ENCODE measurements at regions not wholly inside any gene's neighbourhood (a gene's known extent, or its start where the extent isn't known, plus 50 kb on each side); places are given as distances from the start of the nearest gene placed in this dataset.
"Not testable (repeated sequence)": the region's sequence is repeated elsewhere in the genome, so short reads cannot be mapped to it uniquely, and the experiment has no call there.

DNA sequence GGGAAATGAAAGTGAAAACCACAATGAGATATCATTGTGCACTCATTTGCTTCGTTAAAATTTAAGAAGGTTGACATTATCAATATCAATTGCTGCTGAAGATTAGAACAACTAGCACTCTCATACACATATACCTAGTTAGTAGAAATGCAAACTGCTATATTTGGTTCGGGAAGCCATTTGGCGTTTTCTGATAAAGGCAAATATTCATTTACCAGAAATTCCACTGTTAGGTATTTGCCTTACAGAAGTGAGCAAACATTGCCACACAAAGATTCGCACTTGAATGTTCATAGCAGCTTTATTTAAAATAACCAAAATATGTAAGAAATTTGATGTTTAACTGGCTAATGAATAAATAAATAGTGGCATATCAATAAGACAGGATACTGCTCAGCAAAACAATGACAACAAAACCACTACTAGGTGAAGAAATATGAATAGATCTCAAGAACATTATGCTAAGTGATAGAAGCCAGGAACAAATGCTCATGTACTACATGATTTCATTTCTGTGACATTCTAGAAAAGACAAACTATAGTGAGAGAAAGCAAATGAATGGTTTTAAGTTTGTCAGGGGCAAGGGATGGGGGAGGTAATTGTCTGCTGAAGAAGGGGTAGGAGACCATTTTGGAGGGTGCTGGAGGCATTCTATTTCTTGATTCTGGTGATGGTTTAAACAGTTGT is 387.8 kb downstream of the PTH2R start:
- no peak for DNase-seq (ENCODE audit: low read depth)
- H3K4me3 ChIP-seq (replicated peaks; ENCODE audit: low read depth, low read length), result no peak overlapping the region
- TF ChIP-seq, protein P1, sequence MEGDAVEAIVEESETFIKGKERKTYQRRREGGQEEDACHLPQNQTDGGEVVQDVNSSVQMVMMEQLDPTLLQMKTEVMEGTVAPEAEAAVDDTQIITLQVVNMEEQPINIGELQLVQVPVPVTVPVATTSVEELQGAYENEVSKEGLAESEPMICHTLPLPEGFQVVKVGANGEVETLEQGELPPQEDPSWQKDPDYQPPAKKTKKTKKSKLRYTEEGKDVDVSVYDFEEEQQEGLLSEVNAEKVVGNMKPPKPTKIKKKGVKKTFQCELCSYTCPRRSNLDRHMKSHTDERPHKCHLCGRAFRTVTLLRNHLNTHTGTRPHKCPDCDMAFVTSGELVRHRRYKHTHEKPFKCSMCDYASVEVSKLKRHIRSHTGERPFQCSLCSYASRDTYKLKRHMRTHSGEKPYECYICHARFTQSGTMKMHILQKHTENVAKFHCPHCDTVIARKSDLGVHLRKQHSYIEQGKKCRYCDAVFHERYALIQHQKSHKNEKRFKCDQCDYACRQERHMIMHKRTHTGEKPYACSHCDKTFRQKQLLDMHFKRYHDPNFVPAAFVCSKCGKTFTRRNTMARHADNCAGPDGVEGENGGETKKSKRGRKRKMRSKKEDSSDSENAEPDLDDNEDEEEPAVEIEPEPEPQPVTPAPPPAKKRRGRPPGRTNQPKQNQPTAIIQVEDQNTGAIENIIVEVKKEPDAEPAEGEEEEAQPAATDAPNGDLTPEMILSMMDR (IDR thresholded peaks at IDR 0.05; ENCODE audit: low read length, missing control alignments), result no peak

DNA sequence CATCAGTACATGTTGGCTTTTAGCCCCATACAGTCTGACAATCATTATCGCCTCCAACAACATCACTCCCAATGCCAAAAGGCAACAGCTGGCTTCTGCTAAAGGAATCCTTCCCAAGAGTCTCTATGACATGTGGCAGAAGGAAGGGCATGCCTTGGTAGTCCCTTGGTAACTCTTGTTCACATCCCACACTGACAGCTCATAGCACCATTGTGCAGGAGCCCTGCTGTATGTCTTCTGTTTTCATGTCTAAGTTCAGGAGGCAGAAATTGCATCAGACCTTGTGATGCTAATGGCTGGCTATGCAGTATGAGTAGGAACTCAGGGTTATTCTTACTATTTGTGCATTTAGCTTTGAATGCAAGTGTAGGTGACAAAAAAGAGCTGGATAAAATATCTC is 392.1 kb downstream of the PTH2R start:
- H3K4me3 ChIP-seq (replicated peaks; ENCODE audit: low read depth, low read length), result no peak overlapping the region
- TF ChIP-seq, protein P1 (IDR thresholded peaks at IDR 0.05; ENCODE audit: low read length, missing control alignments), result no peak
- no peak for DNase-seq (ENCODE audit: low read depth)

DNA sequence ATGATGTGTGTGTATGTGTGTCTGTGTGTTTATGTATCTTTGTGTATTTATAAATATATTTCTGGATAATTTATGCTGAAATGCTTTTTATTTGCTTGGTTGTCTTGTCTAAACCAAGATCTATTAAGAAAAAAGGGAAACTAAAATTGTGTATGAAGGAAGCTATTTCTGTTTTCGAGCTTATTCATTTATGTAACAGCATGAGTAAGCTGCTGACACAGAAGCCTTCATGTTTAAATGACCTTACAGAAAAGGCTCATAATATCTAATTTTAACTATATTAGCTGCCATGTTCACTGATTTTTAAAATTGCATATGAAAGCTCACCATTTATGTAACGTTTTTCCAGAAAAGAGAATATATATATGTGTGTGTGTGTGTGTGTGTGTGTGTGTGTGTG is 392.8 kb downstream of the PTH2R start:
- TF ChIP-seq, protein P1 (IDR thresholded peaks at IDR 0.05; ENCODE audit: low read length, missing control alignments), result no peak
- DNase-seq (ENCODE audit: low read depth), result no peak
- no peak overlapping the region for H3K4me3 ChIP-seq (replicated peaks; ENCODE audit: low read depth, low read length)

DNA sequence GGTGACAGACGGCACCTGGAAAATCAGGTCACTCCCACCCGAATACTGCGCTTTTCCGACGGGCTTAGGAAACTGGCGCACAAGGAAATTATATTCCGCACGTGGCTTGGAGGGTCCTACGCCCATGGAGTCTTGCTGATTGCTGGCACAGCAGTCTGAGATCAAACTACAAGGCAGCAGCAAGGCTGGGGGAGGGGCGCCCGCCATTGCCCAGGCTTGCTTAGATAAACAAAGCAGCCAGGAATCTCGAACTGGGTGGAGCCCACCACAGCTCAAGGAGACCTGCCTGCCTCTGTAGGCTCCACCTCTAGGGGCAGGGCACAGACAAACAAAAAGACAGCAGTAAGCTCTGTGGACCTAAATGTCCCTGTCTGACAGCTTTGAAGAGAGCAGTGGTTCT is 394.3 kb downstream of the PTH2R start:
- DNase-seq (ENCODE audit: low read depth); H3K4me3 ChIP-seq (replicated peaks; ENCODE audit: low read depth, low read length): not testable (repeated sequence)

DNA sequence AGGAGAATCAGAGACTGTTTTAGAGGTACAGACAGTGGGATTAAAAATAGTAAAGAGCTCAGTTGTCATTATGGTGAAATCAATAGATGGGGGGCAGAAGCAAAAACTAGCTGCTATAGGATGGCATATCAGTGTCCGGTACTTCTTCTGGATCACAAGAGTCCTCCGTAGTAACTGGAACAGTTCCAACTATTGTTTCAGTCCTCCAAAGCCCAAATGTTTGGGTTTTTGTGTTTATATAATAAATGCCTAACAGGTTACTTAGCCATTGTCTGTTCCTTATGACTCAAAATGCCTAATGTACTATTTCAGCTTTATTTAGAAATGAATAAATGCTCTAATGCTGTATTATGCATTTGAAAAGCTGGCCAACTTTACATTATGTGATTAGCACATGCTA is 401.2 kb downstream of the PTH2R start:
- TF ChIP-seq, protein P1 (IDR thresholded peaks at IDR 0.05; ENCODE audit: low read length, missing control alignments), result no peak
- peak; percentile 1 for DNase-seq (ENCODE audit: low read depth)
- H3K4me3 ChIP-seq (replicated peaks; ENCODE audit: low read depth, low read length), result no peak overlapping the region

DNA sequence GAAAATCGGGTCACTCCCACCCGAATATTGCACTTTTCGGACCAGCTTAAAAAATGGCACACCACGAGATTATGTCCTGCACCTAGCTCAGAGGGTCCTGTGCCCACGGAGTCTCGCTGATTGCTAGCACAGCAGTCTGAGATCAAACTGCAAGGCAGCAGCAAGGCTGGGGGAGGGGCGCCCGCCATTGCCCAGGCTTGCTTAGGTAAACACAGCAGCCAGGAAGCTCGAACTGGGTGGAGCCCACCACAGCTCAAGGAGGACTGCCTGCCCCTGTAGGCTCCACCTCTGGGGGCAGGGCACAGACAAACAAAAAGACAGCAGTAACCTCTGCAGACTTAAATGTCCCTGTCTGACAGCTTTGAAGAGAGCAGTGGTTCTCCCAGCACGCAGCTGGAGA is 405.3 kb downstream of the PTH2R start:
- not testable (repeated sequence) for DNase-seq (ENCODE audit: low read depth); H3K4me3 ChIP-seq (replicated peaks; ENCODE audit: low read depth, low read length)

DNA sequence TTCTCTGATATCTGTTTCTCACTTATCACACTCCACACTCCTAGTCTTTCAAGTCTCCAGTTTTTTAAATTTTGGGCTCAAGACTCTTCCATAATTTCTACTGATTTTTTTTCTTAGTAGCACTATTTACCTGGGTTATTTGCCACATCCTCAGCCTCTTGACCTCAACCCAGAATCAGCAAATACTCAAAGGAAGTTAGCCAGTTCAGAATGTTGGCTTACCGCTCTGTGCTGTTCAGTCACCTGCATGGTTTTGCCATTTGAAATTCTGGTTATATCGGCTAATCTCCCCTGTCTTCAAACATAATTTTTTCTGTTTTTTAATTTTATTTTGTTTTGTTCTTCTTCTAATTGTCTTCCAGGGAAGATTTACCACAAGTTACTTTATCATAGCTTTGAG is 412.6 kb downstream of the PTH2R start:
- TF ChIP-seq, protein P1 (IDR thresholded peaks at IDR 0.05; ENCODE audit: low read length, missing control alignments), result no peak
- H3K4me3 ChIP-seq (replicated peaks; ENCODE audit: low read depth, low read length), result no peak overlapping the region
- no peak for DNase-seq (ENCODE audit: low read depth)

DNA sequence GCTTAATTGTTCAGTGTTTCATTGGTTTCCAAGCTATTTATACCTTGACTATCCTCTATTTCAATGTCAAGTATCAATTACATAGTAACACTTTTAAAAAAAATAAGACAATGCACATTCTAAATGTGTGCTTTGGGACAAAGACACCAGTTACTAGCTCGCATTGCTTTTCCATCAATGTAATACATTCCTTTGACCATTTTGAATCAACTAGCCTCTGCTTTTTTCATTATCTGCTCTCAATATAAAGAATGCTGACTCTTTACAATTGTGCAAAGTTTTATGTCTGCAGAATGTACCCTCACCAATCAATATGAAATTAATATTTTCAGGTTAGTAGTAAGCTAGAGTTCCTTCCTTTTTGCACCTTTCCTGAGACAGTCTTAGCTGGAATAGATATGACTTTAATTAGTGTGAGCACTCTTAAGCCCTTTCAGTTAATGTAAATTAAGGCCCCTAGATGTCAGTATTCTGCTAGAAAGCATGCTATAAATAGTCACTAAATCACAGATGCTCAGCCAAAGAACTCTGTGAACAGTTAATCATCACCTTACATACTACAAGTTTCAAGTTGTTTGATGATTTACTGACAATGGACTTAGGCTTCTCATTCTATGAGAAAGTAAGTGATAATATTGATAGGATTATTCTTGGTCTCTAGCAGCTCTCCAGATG is 413.6 kb downstream of the PTH2R start:
- TF ChIP-seq, protein P1 (IDR thresholded peaks at IDR 0.05; ENCODE audit: low read length, missing control alignments), result no peak
- H3K4me3 ChIP-seq (replicated peaks; ENCODE audit: low read depth, low read length), result no peak overlapping the region
- no peak for DNase-seq (ENCODE audit: low read depth)

All from fibroblast of pulmonary artery (primary cell).